Right cardiac atrium (tissue), 5 donors: ENCODE measurements at regions not wholly inside any gene's neighbourhood (a gene's known extent, or its start where the extent isn't known, plus 50 kb on each side); places are given as distances from the start of the nearest gene placed in this dataset.
A peak's percentile ranks its signal among the peaks of the same experiment; 100 is the strongest.

Source experiments
- ATAC-seq, 2 donors: fragments of 200-7000 bp; cut with Tn5 transposase; one replicate each; pipeline versions ENCODE4 v1.8.0 to v1.9.1; 2020; ENCODE audit warnings: moderate library complexity in 2 of 2, mild to moderate bottlenecking in 1 of 2
- DNase-seq, 3 donors: peaks; one replicate each; pipeline ENCODE4 v3.0.0-alpha.2; 2020
- H3K27ac ChIP-seq: one replicate; pipeline ENCODE4 v1.5.1; 2013; ENCODE audit warnings: mild to moderate bottlenecking, low read length, control low read depth, moderate library complexity
- H3K27me3 ChIP-seq: one replicate; pipeline ENCODE4 v1.6.1; 2013; ENCODE audit not compliant: control insufficient read depth, insufficient read depth
- H3K4me1 ChIP-seq: one replicate; pipeline ENCODE4 v1.6.1; 2013; ENCODE audit warnings: low read length; ENCODE audit not compliant: control insufficient read depth, insufficient read depth
- H3K4me3 ChIP-seq: one replicate; pipeline ENCODE4 v1.5.1; 2013; ENCODE audit warnings: low read length, control low read depth
- H3K9me3 ChIP-seq: one replicate; pipeline ENCODE4 v1.6.1; 2013; ENCODE audit warnings: low read length; ENCODE audit not compliant: control insufficient read depth
- WGBS: extraction: QIAGEN DNeasy Blood & Tissue Kit; methylation state at CpG from one replicate; pipeline ENCODE4 v1.1.7; 2013; 5-methylcytosine and 5-hydroxymethylcytosine counted together
- intact Hi-C, 4 donors: fragments of 100-400 bp; cut with DNase I; formaldehyde crosslinking; loops; one replicate each; pipeline versions ENCODE4 v1.11.0 to v1.14.0; 2022 to 2023
- donor health status: healthy with polysubstance abuse.
- donor health status: DM: no; HTN: yes; CAD: no.
- donor health status: DM: no; HTN: no; CAD: no.
- donor health status: DM: no; HTN: yes; CAD: no; lungs with severe emphysema.
- donor health status: DM: yes; HTN: yes; CAD: no.

DNA sequence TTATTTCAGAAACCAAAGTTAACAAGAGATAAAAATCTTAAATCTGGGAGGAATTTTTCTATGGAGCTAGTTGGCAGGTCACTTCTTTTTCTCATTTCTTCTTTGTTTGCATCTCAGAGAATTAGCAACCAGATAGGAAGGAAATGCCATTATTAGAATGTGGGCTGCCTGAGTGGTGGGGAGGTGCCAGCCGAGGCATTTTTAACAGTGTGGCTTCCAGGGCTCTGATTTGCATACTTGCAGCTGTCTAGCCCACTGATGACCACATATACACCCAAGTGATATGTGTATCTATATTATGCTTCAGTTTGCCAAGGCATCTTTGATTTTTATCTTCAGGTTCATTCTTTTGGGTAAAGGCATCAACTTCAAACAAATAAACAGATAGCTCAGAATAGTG is 206.7 kb downstream of the CLIC5 start:
- 33% methylated on average over 1 of the region's 1 CpG for WGBS
- no peaks in the 10 kb centered on the region for H3K4me1 ChIP-seq
- no peaks in the 10 kb centered on the region for H3K27me3 ChIP-seq
- H3K27ac ChIP-seq = no peak overlapping the region
- no peak for ATAC-seq
- intact Hi-C loops = no loop called here
- H3K4me3 ChIP-seq = no peak overlapping the region
- no peaks in the 10 kb centered on the region for H3K9me3 ChIP-seq
- no peak for DNase-seq

GRCh38 chr6:45808042-45808645 is 207.5 kb downstream of the CLIC5 start:
- no peak overlapping the region for H3K4me3 ChIP-seq
- H3K9me3 ChIP-seq = no peaks in the 10 kb centered on the region
- WGBS = 78% methylated on average over 7 of the region's 7 CpGs
- no peak for ATAC-seq
- H3K27me3 ChIP-seq = no peaks in the 10 kb centered on the region
- H3K4me1 ChIP-seq = no peaks in the 10 kb centered on the region
- no peak overlapping the region for H3K27ac ChIP-seq
- intact Hi-C loops = no loop called here
- DNase-seq = no peak

DNA sequence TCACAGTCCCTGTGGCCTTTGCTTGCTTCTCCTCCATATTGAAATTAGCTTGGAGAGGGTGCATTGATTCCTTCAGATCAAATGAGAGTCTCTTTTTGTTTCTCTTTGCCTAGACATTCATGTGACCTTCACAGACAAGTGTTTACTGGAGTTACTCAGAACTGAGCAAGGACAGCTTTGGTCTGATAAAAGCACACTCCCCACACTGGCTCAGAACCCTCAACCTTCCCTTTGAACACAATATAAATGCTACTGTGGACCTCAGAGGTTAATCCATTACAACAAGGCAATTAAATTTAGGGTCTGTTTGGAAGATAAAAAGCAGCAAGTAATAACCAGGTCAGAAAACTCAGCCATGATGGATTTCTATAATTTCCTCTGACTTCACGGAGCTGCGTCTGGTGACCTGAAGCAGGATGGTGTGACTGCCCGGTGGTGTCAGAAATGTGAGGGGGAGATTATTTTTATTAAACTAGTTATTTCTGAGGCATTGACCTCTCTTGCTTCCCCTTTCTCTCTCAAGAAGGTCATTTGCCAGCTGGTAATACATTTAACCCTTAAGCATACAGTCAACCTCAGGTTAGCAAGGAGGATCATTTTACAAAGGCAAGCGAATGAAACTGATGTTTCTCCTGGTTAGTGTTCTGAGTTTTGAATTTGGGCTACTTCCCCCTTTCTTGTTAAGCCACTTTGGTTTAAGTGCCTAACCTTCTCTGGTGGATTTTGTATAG is 208.2 kb downstream of the CLIC5 start:
- no peaks in the 10 kb centered on the region for H3K9me3 ChIP-seq
- ATAC-seq = no peak
- 62% methylated on average over 4 of the region's 4 CpGs for WGBS

GRCh38 chr6:45806172-45806571 is 209.5 kb downstream of the CLIC5 start:
- Histone ChIP-seq H3K27me3 (no peaks in the 10 kb centered on the region), H3K9me3 (no peaks in the 10 kb centered on the region), H3K4me1 (no peaks in the 10 kb centered on the region), H3K27ac (no peak overlapping the region), H3K4me3 (no peak overlapping the region)
- 72% methylated on average over 1 of the region's 1 CpG for WGBS
- intact Hi-C loops = no loop called here
- DNase-seq = no peak
- ATAC-seq = no peak

More for the DNA sequence above, 208.2 kb downstream of the CLIC5 start:
- no peaks in the 10 kb centered on the region for H3K4me1 ChIP-seq
- H3K4me3 ChIP-seq = no peak overlapping the region
- intact Hi-C loops = no loop called here
- no peaks in the 10 kb centered on the region for H3K27me3 ChIP-seq
- DNase-seq = no peak
- H3K27ac ChIP-seq = no peak overlapping the region

GRCh38 chr6:45803071-45803470 is 212.6 kb downstream of the CLIC5 start:
- Histone ChIP-seq H3K9me3 (no peaks in the 10 kb centered on the region), H3K4me1 (no peaks in the 10 kb centered on the region), H3K4me3 (no peak overlapping the region), H3K27ac (no peak overlapping the region), H3K27me3 (no peaks in the 10 kb centered on the region)
- no peak for ATAC-seq
- WGBS = 86% methylated on average over 4 of the region's 4 CpGs
- no peak for DNase-seq
- intact Hi-C loops = no loop called here

GRCh38 chr6:45801471-45802289 is 214.0 kb downstream of the CLIC5 start:
- DNase-seq (no peak), ATAC-seq (no peak)
- Histone ChIP-seq H3K27me3 (no peaks in the 10 kb centered on the region), H3K9me3 (no peaks in the 10 kb centered on the region), H3K4me1 (no peaks in the 10 kb centered on the region), H3K27ac (no peak overlapping the region), H3K4me3 (no peak overlapping the region)
- intact Hi-C loops = no loop called here
- WGBS = 56% methylated on average over 10 of the region's 10 CpGs

DNA sequence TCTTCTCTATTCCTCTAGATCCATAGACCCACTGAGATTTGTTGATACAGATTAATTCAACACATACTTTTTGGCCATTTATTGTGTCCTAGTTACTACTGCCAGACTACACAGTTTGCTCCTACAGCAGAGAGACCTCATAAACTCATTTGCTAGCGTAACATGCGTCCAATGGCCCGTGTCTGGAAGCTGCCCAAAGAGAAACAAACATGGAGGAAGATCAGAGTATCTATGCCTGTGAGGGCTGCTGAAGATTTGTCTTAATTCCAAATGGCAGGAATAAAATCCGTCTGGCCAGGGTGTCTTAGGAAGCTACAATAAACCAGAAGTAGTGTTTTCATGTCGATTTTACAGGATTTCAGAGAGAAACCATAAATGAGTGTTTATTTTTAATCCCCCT is 214.7 kb downstream of the CLIC5 start:
- H3K9me3 ChIP-seq = no peaks in the 10 kb centered on the region
- no peaks in the 10 kb centered on the region for H3K4me1 ChIP-seq
- H3K27me3 ChIP-seq = no peaks in the 10 kb centered on the region
- 48% methylated on average over 5 of the region's 5 CpGs for WGBS
- no peak overlapping the region for H3K27ac ChIP-seq
- intact Hi-C loops = no loop called here
- no peak for ATAC-seq
- DNase-seq = no peak
- no peak overlapping the region for H3K4me3 ChIP-seq

GRCh38 chr6:45795678-45796077 is 220.0 kb downstream of the CLIC5 start:
- ATAC-seq = no peak

DNA sequence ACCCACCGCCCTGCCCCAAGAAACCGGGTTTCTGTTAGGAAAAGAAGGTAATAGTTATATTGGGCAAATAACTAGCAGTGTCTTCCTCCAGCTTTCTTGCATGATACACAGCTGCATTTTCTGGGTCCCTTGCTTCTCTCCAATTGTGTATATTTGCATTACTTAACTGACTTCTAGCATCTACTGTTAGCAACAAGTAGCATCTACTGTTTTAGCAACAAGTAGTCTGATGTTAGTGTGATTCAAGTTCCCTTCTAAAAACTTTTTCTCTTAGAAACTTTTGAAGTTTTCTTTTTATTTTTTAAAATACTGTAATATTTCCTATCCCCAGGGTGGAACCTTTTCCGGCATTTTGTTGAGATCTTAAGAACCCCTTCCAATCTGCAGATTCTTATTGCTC is 221.2 kb downstream of the CLIC5 start:
- 91% methylated on average over 3 of the region's 3 CpGs for WGBS
- no peaks in the 10 kb centered on the region for H3K27me3 ChIP-seq
- no peaks in the 10 kb centered on the region for H3K4me1 ChIP-seq
- DNase-seq = no peak
- intact Hi-C loops = no loop called here
- no peak for ATAC-seq
- H3K4me3 ChIP-seq = no peak overlapping the region
- no peak overlapping the region for H3K27ac ChIP-seq
- H3K9me3 ChIP-seq = no peaks in the 10 kb centered on the region

More at GRCh38 chr6:45795678-45796077, 220.0 kb downstream of the CLIC5 start:
- Histone ChIP-seq H3K4me3 (no peak overlapping the region), H3K9me3 (no peaks in the 10 kb centered on the region), H3K27ac (no peak overlapping the region), H3K27me3 (no peaks in the 10 kb centered on the region), H3K4me1 (no peaks in the 10 kb centered on the region)
- DNase-seq = no peak
- intact Hi-C loops = no loop called here
- WGBS = 89% methylated on average over 3 of the region's 3 CpGs

DNA sequence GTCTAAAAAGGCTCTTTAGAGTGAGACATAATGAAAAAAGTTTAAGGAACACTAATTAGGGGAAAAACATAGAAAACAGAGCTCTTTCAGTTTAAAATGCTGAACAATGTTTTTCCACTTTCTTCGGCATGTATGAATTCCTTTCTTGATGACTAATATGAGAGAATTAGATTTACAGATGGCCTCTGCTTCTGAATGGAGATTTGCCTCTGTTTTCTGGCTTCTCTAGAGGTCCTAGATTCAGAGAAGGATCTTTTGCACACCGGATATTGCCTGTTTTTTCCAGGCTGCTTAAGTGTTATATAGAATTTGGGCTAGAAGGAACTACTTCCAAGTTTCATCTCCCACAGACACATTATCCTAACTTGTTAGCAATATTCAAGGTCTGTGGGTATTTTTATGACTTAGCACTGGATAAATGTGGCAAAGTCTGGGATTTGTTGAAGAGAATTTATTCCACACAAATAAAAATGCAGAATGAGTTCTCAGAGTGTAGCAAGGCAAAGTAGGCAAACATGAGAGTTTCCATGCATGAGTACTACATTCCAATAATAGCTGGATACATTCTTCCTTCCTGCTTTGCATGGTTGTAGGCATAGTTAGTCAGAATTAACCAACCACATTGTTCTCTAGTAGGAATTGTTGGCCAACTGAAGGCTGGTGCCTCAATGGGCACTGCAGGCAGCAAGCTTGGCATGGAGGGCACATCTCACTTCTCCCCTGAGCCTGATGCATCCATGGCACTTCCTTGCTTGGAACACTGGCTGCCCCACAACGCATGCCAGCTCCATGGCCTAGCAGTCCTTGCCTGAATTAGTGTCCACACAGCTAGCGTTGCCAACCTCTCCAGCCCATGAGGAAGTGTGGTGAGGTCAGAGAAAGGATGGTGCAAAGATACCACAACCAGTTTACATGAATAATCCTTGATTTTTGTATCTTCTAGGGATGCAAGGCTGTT is 224.2 kb downstream of the CLIC5 start:
- Histone ChIP-seq H3K4me3 (no peak overlapping the region), H3K9me3 (no peaks in the 10 kb centered on the region), H3K4me1 (no peaks in the 10 kb centered on the region), H3K27me3 (no peaks in the 10 kb centered on the region), H3K27ac (no peak overlapping the region)
- WGBS = 75% methylated on average over 4 of the region's 4 CpGs
- DNase-seq (no peak), ATAC-seq (peak in 1 of 2 donors; percentile 33)
- intact Hi-C loops = no loop called here
